Limb (tissue), 2 donors: ENCODE measurements at regions not wholly inside any gene's neighbourhood (a gene's known extent, or its start where the extent isn't known, plus 50 kb on each side); places are given as distances from the start of the nearest gene placed in this dataset.
"Not testable (repeated sequence)": the region's sequence is repeated elsewhere in the genome, so short reads cannot be mapped to it uniquely, and the experiment has no call there.

Experiments used
- DNase-seq, 2 donors: peaks; one replicate each; pipeline ENCODE4 v3.0.0-alpha.2; 2016; ENCODE audit errors: extremely low spot score in 2 of 2

- DNase-seq: peak in 1 of 2 donors; percentile 47
These were observed 763.7 kb upstream of the GRAMD2B start for GRCh38 chr5:125659316-125660023.

DNA sequence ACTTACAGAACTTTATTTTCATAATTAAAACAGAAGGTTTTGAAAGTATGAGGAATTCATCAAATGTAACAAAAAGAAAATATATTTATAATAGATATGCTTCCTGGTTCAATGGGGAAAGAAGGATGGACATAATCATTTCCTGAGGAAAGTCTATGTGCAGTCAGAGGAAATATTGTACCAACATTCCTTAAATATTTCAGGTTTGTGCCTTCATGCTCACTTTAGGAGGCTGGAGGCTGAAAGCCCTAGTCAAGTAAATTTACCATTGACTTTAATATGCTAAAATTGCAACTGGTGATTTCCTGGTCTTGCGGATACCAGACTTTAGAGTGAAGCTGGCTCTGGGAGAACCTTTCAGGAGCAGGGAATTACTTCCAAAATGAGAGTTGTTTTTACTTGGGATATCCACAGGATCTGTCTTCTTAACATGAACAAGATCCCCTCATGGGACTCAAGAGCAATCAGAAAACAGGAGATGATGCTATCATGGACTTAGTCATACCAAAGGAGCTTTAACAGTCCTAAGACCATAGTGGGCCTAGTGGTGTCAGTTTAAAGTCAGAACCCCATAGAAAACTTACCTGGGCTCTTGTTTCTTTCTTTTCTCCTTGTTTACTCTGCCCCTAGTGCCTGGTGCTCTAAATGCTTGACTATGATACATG, 762.8 kb upstream of the GRAMD2B start:
- DNase-seq: no peak

- DNase-seq: no peak
These were observed 761.6 kb upstream of the GRAMD2B start for GRCh38 chr5:125661584-125661983.

GRCh38 chr5:125668884-125669283, 754.3 kb upstream of the GRAMD2B start:
- no peak for DNase-seq

DNA sequence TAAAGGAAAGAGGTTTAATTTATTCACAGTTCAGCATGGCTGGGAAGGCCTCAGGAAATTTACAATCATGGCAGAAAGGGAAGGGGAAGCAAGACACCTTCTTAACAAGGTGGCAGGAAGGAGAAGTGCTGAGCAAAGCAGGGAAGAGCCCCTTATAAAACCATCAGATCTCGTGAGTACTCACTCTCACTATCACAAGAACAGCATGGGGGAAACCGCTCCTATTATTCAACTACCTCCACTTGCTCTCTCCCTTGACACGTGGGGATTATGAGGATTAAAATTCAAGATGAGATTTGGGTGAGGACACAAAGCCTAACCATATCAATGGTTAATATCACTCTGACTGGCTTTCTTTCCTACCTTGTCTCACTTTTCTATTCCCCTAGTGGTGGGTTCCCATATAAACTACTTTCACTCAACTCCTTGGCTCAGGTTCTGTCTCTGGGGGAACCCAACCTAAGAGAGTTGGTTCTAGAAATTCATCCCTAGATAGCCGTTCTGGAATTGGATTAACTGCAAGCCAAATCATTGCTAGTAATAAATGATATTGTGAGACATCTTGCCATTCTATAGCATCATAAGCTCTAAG, 749.8 kb upstream of the GRAMD2B start:
- DNase-seq: no peak

- no peak for DNase-seq
These were observed 743.7 kb upstream of the GRAMD2B start for GRCh38 chr5:125679522-125679921.

- no peak for DNase-seq
These were observed 739.5 kb upstream of the GRAMD2B start for GRCh38 chr5:125683669-125684068.

DNA sequence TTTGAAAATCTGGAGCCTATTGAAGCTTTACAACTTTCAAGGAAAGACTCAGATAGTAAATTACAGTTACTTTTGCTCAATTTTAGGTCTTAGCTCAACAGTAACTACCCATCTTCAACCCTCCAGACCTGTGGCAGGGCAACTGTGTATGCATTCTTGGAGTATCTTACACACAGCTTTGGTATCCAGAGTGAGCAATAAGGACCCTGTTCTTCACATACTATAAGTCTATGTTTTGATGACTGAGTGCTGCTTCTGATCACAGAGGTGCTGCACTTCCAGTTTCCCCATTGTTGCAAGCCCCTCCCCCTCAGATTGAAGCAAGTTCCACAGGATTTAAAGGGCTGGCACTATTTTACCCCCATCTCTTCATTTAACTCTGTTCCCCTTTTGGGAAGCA, 737.4 kb upstream of the GRAMD2B start:
- DNase-seq: no peak

DNA sequence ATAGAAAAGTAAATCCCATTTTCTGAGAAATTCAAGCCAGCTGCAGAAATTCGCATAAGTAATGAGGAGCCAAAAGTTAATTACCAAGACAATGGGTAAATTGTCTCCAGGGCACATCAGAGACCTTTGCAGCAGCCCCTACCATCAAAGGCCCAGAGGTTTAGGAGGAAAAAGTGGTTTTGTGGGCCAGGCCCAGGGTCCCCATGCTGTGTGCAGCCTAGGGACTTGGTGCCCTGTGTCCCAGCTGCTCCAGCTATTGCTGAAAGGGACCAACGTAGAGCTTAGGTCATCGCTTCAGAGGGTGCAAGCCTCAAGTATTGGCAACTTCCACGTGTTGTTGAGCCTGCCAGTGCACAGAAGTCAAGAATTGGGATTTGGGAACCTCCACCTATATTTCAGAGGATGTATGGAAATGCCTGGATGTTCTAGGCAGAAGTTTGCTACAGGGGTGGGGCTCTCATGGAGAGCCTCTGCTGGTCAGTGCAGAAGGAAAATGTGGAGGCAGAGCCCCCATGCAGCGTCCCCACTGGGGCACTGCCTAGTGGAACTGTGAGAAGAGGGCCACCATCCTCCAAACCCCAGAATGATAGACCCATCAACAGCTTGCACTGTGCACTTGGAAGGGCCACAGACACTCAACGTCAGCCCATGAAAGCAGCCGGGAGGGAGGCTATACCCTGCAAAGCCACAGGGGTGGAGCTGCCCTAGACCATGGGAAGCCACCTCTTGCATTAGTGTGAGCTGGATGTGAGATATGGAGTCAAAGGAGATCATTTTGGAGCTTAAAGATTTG, 731.3 kb upstream of the GRAMD2B start:
- not testable (repeated sequence) for DNase-seq

- peak in 1 of 2 donors; percentile 89 for DNase-seq
These were observed 727.1 kb upstream of the GRAMD2B start for GRCh38 chr5:125695996-125696655.

- DNase-seq: peak in 1 of 2 donors; percentile 80
These were observed 726.4 kb upstream of the GRAMD2B start for GRCh38 chr5:125696762-125697161.

GRCh38 chr5:125698420-125698819, 724.8 kb upstream of the GRAMD2B start:
- no peak for DNase-seq

- no peak for DNase-seq
These were observed 723.3 kb upstream of the GRAMD2B start for GRCh38 chr5:125699860-125700259.

- peak in 1 of 2 donors; percentile 53 for DNase-seq
These were observed 722.8 kb upstream of the GRAMD2B start for GRCh38 chr5:125700380-125700861.

GRCh38 chr5:125703616-125704015, 719.6 kb upstream of the GRAMD2B start:
- no peak for DNase-seq

DNA sequence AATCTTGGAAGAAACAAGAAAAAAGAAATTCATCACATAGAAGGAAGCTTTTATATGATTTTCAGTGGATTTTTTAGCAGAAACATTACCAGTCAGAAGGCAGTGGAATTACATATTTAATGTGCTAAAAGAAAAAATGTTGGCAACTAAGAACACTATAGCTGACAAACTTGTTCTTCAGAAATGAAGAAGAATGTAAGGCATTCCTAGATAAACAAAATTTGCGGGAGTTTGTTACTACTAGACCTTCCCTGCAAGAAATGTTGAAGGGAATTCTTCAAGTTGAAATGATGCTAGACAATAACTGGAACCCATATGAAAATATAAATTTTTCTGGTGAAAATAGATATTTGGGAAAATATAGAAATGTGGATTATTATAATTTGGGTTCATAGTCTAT, 718.3 kb upstream of the GRAMD2B start:
- no peak for DNase-seq

DNA sequence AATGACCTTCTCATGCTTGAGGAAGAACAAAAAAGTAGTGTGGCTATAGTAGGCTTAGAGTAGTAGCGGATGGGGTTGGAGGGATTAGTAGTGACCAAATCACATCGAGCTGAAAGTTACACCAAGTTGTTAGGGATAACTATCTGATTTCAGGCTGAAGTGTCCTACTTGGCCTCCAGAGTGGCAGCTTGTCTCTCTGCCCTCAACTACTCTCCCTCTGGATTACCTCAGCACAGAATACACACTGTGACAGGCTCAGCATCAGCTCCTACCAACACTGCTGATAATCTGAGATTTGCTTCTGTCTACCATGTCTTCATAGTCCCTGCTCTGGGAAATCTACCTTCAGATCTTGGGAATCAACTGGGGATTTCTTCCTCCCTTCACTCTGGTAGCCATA, 714.6 kb upstream of the GRAMD2B start:
- DNase-seq: no peak

- no peak for DNase-seq
These were observed 712.5 kb upstream of the GRAMD2B start for GRCh38 chr5:125710745-125711144.

DNA sequence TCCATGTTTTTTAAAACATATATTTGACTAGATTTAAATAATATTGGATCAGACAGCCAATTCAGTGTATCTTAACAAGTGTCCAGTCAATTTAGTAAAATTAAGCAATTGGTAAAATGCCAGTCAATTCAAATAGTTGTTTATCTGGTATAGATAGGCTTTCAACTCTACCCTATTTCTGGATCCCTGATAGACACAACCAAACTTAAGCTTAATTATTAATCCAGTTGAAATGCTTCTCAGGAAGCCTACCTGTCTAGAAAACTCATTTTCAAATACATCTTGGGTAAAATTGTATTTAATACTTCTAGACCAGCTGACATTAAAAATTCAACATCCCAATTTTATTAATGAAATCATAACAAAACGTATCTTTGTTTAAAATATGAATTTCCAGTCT, 710.8 kb upstream of the GRAMD2B start:
- no peak for DNase-seq

- no peak for DNase-seq
These were observed 710.0 kb upstream of the GRAMD2B start for GRCh38 chr5:125713109-125713805.

- no peak for DNase-seq
These were observed 708.0 kb upstream of the GRAMD2B start for GRCh38 chr5:125715216-125715615.
